ENCODE measurements at regions not wholly inside any gene's neighbourhood (a gene's known extent, or its start where the extent isn't known, plus 50 kb on each side); places are given as distances from the start of the nearest gene placed in this dataset.

DNA sequence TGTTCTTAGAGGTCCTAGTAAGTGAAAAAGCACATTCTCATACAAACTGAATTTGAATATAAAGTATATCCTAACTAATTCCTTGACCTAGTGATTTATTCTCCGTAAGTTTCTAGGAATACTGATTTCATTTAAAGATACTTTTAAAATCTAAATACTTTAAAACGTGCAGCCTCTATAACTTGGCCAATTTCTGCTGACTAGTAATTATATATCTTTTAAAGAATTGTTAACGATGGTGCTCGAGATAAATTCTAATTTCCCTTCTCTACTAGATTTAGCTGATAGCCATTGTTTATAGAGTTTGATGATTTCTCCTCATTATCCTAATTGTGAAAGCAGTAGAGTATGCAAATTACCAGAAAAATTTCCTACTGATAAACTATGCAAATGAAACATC is 257.9 kb downstream of the ADAMTS20 start:
- TF ChIP-seq, protein P1, sequence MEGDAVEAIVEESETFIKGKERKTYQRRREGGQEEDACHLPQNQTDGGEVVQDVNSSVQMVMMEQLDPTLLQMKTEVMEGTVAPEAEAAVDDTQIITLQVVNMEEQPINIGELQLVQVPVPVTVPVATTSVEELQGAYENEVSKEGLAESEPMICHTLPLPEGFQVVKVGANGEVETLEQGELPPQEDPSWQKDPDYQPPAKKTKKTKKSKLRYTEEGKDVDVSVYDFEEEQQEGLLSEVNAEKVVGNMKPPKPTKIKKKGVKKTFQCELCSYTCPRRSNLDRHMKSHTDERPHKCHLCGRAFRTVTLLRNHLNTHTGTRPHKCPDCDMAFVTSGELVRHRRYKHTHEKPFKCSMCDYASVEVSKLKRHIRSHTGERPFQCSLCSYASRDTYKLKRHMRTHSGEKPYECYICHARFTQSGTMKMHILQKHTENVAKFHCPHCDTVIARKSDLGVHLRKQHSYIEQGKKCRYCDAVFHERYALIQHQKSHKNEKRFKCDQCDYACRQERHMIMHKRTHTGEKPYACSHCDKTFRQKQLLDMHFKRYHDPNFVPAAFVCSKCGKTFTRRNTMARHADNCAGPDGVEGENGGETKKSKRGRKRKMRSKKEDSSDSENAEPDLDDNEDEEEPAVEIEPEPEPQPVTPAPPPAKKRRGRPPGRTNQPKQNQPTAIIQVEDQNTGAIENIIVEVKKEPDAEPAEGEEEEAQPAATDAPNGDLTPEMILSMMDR (IDR thresholded peaks at IDR 0.05 in 2 of 3, conservative IDR thresholded peaks at IDR 0.05 in 1 of 3; ENCODE audit: borderline replicate concordance in 1 of 3, insufficient read depth in 1 of 3, low read depth in 2 of 3, low read length in 2 of 3): no peak
- no peak for TF ChIP-seq POLR2A (IDR thresholded peaks at IDR 0.05; ENCODE audit: borderline replicate concordance, extremely low read depth, insufficient read depth, insufficient read length)
- TF ChIP-seq SIN3A (IDR thresholded peaks at IDR 0.05; ENCODE audit: low read depth): no peak
- no peak for TF ChIP-seq EZH2 (IDR thresholded peaks at IDR 0.05)
- TF ChIP-seq, protein P2, sequence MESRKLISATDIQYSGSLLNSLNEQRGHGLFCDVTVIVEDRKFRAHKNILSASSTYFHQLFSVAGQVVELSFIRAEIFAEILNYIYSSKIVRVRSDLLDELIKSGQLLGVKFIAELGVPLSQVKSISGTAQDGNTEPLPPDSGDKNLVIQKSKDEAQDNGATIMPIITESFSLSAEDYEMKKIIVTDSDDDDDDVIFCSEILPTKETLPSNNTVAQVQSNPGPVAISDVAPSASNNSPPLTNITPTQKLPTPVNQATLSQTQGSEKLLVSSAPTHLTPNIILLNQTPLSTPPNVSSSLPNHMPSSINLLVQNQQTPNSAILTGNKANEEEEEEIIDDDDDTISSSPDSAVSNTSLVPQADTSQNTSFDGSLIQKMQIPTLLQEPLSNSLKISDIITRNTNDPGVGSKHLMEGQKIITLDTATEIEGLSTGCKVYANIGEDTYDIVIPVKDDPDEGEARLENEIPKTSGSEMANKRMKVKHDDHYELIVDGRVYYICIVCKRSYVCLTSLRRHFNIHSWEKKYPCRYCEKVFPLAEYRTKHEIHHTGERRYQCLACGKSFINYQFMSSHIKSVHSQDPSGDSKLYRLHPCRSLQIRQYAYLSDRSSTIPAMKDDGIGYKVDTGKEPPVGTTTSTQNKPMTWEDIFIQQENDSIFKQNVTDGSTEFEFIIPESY (IDR thresholded peaks at IDR 0.05; ENCODE audit: extremely low read depth, insufficient replicate concordance, low read length): no peak
